A673 (cell line): ENCODE measurements at regions not wholly inside any gene's neighbourhood (a gene's known extent, or its start where the extent isn't known, plus 50 kb on each side); places are given as distances from the start of the nearest gene placed in this dataset.

ENCODE experiments used
- BruUV-seq: library from RNA; stranded (reverse); fragments of 400-500 nt; replicated peaks from 2 replicates; lab custom pipeline; 2021; lab: Mats Ljungman, UMichigan
- CTCF ChIA-PET: fragments of 300-600 bp; sonication (Branson Sonifier 250); formaldehyde crosslinking; loops from one replicate; lab custom pipeline; 2022; ENCODE audit warnings: antibody characterized with exemption; lab: Charles Lee
- POLR2A ChIA-PET: fragments of 300-600 bp; sonication (Branson Sonifier 250); formaldehyde crosslinking; loops from one replicate; lab custom pipeline; 2022; ENCODE audit warnings: antibody characterized with exemption; ENCODE audit not compliant: low non-redundant PET; lab: Charles Lee
- DNase-seq: peaks from one replicate; pipeline ENCODE4 v3.0.0-alpha.2; 2015; ENCODE audit warnings: low spot score
- H3K27ac ChIP-seq: fragments of 200-600 bp; sonication (generic); 2 replicates; pipeline ENCODE4 v1.5.1; 2016; ENCODE audit warnings: mixed run types, low read depth, mild to moderate bottlenecking, mixed read lengths, antibody characterized with exemption, low read length; ENCODE audit not compliant: poor library complexity, severe bottlenecking
- H3K27me3 ChIP-seq: fragments of 200-600 bp; sonication (generic); replicated peaks from 2 replicates; pipeline ENCODE4 v1.6.1; 2017; ENCODE audit warnings: mixed run types, low read depth, mild to moderate bottlenecking, mixed read lengths, antibody characterized with exemption, low read length; ENCODE audit not compliant: insufficient read depth, poor library complexity
- H3K36me3 ChIP-seq: fragments of 200-600 bp; sonication (generic); 2 replicates; pipeline ENCODE4 v1.6.1; 2016; ENCODE audit warnings: mixed run types, mild to moderate bottlenecking, mixed read lengths, antibody characterized with exemption, low read length; ENCODE audit not compliant: insufficient read depth, poor library complexity, severe bottlenecking
- H3K4me1 ChIP-seq: fragments of 200-600 bp; sonication (generic); 2 replicates; pipeline ENCODE4 v1.6.1; 2017; ENCODE audit warnings: mixed run types, mild to moderate bottlenecking, mixed read lengths, antibody characterized with exemption, low read length; ENCODE audit not compliant: insufficient read depth, poor library complexity, severe bottlenecking
- H3K4me3 ChIP-seq: fragments of 200-600 bp; sonication (generic); 2 replicates; pipeline ENCODE4 v1.5.1; 2016; ENCODE audit warnings: low read depth, mixed run types, mild to moderate bottlenecking, mixed read lengths, low read length; ENCODE audit not compliant: poor library complexity, severe bottlenecking
- H3K9me3 ChIP-seq: fragments of 200-600 bp; sonication (generic); 2 replicates; pipeline ENCODE4 v1.6.1; 2016; ENCODE audit warnings: mixed run types, low read depth, mild to moderate bottlenecking, mixed read lengths, antibody characterized with exemption, low read length; ENCODE audit not compliant: poor library complexity, severe bottlenecking
- CTCF ChIP-seq: fragments of 300-800, 200-600 bp; sonication (generic); conservative IDR thresholded peaks from 2 replicates; pipeline ENCODE4 v1.5.1; 2017; ENCODE audit warnings: low read depth, mild to moderate bottlenecking, antibody characterized with exemption, low read length, moderate library complexity, mixed read lengths
- EZH2 ChIP-seq: fragments of 200-600 bp; sonication (generic); IDR thresholded peaks from 2 replicates; pipeline ENCODE4 v1.6.1; 2017; ENCODE audit warnings: borderline replicate concordance, low read depth, mild to moderate bottlenecking, mixed read lengths, antibody characterized with exemption, low read length; ENCODE audit not compliant: poor library complexity, severe bottlenecking
- intact Hi-C: fragments of 100-400 bp; cut with micrococcal nuclease; formaldehyde crosslinking; loops from one replicate; pipeline ENCODE4 v1.10.0; 2022; ENCODE audit not compliant: unreplicated experiment

GRCh38 chr9:16045651-16046280, 492.9 kb downstream of the CCDC171 start:
- Histone ChIP-seq H3K9me3 (no peaks in the 10 kb centered on the region), H3K4me3 (no peak overlapping the region), H3K27me3 (no peaks in the 10 kb centered on the region), H3K4me1 (peaks cover 21% of the 10 kb centered on the region), H3K36me3 (peaks cover 19% of the 10 kb centered on the region), H3K27ac (no peak overlapping the region)
- intact Hi-C loops: no loop called here
- ChIA-PET POLR2A (no interaction called here), CTCF (no interaction called here)
- BruUV-seq: no TSS peak
- DNase-seq: no peak
- TF ChIP-seq EZH2: no peak
- no peak for TF ChIP-seq CTCF

DNA sequence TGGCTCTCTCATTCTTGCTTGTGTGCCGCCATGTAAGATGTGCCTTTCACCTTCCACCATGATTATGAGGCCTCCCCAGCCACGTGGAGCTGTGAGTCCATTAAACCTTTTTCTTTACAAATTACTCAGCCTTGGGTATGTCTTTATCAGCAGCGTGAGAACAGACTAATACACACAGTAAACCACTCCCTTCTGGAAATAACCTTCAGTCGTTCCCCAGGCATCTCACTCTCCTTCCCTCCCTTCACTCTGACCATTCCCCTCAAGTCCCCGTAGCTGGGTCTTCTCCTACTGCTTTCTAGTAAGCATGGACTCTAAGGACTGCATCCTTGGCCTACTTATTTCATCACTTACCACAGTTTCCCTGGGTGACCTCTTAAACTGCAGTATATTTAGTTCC, 493.9 kb downstream of the CCDC171 start:
- H3K4me1 ChIP-seq: peaks cover 20% of the 10 kb centered on the region
- DNase-seq: no peak
- no peak overlapping the region for H3K4me3 ChIP-seq
- peaks cover 23% of the 10 kb centered on the region for H3K36me3 ChIP-seq
- H3K9me3 ChIP-seq: no peaks in the 10 kb centered on the region
- no peak for TF ChIP-seq CTCF
- BruUV-seq: no TSS peak
- H3K27me3 ChIP-seq: no peaks in the 10 kb centered on the region
- intact Hi-C loops: no loop called here
- no peak overlapping the region for H3K27ac ChIP-seq
- POLR2A ChIA-PET: no interaction called here
- CTCF ChIA-PET: no interaction called here

DNA sequence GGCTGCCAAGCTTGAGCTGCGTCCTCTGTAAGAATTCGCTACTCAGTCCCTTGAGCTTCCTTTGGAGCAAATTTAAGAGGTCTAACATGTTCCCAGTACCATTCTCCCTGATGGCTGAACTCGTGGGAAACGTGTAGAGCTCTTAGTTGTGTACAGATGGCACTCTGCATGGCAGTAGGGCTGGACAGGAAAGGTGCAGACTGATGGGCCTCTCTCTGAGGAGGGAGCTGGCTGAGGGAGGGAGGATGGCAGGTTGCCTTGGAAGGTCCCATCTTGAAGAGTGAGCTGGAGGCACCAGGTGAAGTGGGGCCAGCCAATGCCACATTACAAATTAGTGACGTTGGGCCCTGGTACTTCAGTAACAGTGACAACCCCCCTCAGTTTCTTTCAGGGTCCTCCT, 495.3 kb downstream of the CCDC171 start:
- DNase-seq: no peak
- TF ChIP-seq EZH2 (no peak), CTCF (no peak)
- intact Hi-C loops: no loop called here
- Histone ChIP-seq H3K4me1 (peaks cover 9% of the 10 kb centered on the region), H3K4me3 (no peak overlapping the region), H3K27me3 (no peaks in the 10 kb centered on the region), H3K27ac (no peak overlapping the region), H3K36me3 (peaks cover 30% of the 10 kb centered on the region), H3K9me3 (no peaks in the 10 kb centered on the region)
- ChIA-PET POLR2A (no interaction called here), CTCF (no interaction called here)
- no TSS peak for BruUV-seq
